Rectal smooth muscle tissue (tissue), 1 donor: ENCODE measurements at regions not wholly inside any gene's neighbourhood (a gene's known extent, or its start where the extent isn't known, plus 50 kb on each side); places are given as distances from the start of the nearest gene placed in this dataset.

Experiments used
- H3K27ac ChIP-seq: one replicate; pipeline ENCODE4 v1.7.0; 2013; ENCODE audit warnings: low read depth, low read length, inconsistent platforms
- H3K27me3 ChIP-seq: one replicate; pipeline ENCODE4 v1.7.0; 2013; ENCODE audit warnings: low read length; ENCODE audit not compliant: control insufficient read depth, insufficient read depth
- H3K36me3 ChIP-seq: one replicate; pipeline ENCODE4 v1.7.0; 2013; ENCODE audit warnings: low read length; ENCODE audit not compliant: control insufficient read depth, insufficient read depth
- H3K4me1 ChIP-seq: one replicate; pipeline ENCODE4 v1.7.0; 2013; ENCODE audit warnings: low read length; ENCODE audit not compliant: control insufficient read depth, insufficient read depth
- H3K4me3 ChIP-seq: one replicate; pipeline ENCODE4 v1.7.0; 2013; ENCODE audit warnings: low read length
- H3K9ac ChIP-seq: one replicate; pipeline ENCODE4 v1.7.0; 2013; ENCODE audit warnings: low read length

DNA sequence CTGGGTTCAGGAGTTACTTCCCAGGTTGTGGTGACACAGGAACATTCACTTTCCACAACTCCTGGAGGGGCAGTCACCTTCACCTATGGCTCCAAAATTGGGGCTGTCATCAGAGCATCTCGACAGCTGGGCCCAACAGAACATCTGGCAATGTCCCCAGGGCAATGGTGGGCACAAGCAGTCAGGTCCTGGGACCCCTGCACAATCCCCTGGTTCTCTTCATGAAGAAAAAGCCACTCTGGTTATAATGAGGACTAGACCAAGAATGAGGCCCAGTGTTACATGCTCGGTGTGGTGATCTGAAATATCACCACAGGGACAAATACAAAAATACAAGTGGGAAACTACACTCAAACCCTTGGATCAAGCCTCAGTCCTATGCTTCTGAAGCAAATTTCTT lies 89.0 kb upstream of the VPREB1 start:
- H3K4me1 ChIP-seq: no peaks in the 10 kb centered on the region
- H3K27ac ChIP-seq: no peak overlapping the region
- H3K4me3 ChIP-seq: no peak overlapping the region
- H3K36me3 ChIP-seq: no peaks in the 10 kb centered on the region
- no peak overlapping the region for H3K9ac ChIP-seq
- H3K27me3 ChIP-seq: no peaks in the 10 kb centered on the region

DNA sequence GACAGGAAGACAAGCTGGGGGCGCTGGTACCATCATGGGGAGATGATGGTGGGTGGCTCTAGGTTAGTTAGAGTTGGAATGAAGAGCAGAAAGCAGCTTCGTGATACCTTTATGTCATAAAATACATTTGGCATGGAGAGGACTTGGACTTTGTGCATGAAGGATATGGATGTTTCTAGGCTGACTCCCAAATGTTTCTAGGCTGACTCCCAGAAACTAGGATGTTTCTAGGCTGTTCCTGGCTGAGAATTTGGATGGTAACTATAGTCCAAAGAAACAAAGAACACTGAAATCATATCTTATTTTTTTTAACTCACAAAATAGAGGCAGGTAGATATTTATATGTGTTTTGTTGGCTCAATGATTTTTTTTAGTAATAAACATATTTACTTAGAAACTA lies 89.4 kb upstream of the VPREB1 start:
- Histone ChIP-seq H3K4me1 (no peaks in the 10 kb centered on the region), H3K36me3 (no peaks in the 10 kb centered on the region), H3K27me3 (no peaks in the 10 kb centered on the region), H3K4me3 (no peak overlapping the region), H3K9ac (no peak overlapping the region), H3K27ac (no peak overlapping the region)

DNA sequence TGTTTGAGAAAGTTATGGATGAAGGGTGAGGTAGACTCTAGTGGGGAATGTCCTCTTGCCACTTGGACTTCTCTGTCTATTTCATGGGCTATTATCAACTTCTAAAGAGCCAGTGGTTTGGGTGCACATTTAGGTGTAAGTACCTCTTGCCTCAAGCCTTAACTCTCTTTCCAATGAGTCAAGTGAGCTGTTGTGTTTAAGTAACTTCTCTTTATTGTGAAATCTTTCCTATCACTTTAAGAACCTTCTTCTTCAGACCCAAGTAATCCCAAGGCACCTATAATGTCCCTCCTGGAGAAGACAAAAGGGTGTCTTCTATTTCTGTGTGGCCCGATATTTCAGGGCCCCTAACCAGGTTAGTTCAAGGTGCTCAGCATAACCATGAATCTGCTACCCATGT lies 90.5 kb upstream of the VPREB1 start:
- H3K36me3 ChIP-seq: no peaks in the 10 kb centered on the region
- no peak overlapping the region for H3K9ac ChIP-seq
- H3K27me3 ChIP-seq: no peaks in the 10 kb centered on the region
- no peak overlapping the region for H3K27ac ChIP-seq
- no peaks in the 10 kb centered on the region for H3K4me1 ChIP-seq
- no peak overlapping the region for H3K4me3 ChIP-seq

DNA sequence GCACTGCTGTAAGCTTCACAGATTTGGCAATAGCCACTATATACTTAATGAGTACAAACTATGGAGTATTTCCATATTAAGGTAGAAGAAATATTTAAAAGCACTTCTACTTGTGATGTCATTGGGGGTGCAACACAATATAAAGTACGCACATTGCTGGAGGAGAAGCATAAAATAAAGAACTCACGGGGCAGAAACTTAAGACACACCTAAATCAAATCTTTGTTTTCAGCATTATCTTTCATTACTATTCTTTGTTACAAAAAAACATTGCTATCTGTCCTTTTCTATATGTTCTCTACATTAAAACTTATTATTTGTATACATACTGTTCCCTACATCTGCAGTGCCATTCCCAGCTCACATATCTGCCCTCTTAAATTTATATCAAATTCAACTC lies 93.3 kb upstream of the VPREB1 start:
- Histone ChIP-seq H3K9ac (no peak overlapping the region), H3K4me3 (no peak overlapping the region), H3K36me3 (no peaks in the 10 kb centered on the region), H3K27me3 (no peaks in the 10 kb centered on the region), H3K4me1 (no peaks in the 10 kb centered on the region), H3K27ac (no peak overlapping the region)

DNA sequence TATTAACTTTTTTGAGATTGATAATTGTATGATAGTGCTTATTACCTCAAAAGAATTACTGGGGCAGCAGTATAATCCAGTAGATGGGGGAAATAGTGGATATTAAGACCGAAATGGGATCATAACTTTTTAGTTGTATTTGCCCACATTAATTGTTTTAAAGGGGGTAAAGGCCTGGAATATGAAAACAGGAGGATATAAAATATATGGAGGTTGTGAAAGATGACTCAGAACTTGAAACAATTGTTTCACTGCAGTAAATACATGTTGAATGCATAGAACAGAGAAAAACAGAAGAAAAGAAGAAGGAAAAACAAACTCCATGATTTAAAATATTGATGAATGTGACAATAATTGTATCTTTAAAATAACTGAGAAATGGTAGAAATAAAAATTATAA lies 94.1 kb upstream of the VPREB1 start:
- Histone ChIP-seq H3K27me3 (no peaks in the 10 kb centered on the region), H3K36me3 (no peaks in the 10 kb centered on the region), H3K9ac (no peak overlapping the region), H3K4me1 (no peaks in the 10 kb centered on the region), H3K4me3 (no peak overlapping the region), H3K27ac (no peak overlapping the region)

DNA sequence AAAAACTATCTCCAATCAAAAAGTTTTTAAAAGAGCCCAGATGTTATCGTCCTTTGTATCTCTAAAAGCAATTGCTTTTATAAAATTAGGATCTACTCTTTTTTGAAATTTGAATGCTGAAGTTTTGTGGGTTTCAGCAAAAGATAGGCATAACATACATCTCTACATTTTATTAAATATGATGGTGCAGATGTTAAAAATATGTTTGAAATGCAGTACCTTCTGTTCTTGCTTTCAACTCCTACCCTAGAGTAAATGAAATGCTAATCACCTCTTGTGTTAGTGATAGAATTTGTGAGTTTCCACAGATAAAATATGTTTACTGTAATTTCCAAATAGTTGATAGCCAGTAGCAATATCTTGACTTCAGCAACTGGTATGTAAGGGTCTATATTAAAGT lies 95.7 kb upstream of the VPREB1 start:
- Histone ChIP-seq H3K9ac (no peak overlapping the region), H3K36me3 (no peaks in the 10 kb centered on the region), H3K27me3 (no peaks in the 10 kb centered on the region), H3K4me3 (no peak overlapping the region), H3K27ac (no peak overlapping the region), H3K4me1 (no peaks in the 10 kb centered on the region)

DNA sequence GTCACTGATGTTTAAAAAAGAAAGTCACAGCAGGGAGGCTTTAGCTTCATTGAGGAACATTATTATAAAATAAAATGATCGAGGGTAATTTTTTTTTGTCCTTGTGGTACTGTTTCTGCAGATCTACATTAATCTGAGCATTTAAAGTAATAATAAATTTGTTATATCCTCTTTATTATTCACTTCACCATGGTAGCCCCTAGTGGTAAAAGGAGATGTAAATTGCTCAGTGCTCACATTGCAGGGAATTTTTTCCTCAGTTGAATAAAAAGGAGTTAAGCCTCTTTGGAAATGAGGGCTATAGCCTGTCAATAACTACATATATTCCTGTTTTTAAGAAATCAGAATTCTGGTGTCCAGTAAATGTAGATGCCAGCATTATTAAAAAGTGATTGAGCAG lies 99.7 kb upstream of the VPREB1 start:
- Histone ChIP-seq H3K9ac (no peak overlapping the region), H3K27ac (no peak overlapping the region), H3K36me3 (no peaks in the 10 kb centered on the region), H3K4me3 (no peak overlapping the region), H3K27me3 (no peaks in the 10 kb centered on the region), H3K4me1 (no peaks in the 10 kb centered on the region)

DNA sequence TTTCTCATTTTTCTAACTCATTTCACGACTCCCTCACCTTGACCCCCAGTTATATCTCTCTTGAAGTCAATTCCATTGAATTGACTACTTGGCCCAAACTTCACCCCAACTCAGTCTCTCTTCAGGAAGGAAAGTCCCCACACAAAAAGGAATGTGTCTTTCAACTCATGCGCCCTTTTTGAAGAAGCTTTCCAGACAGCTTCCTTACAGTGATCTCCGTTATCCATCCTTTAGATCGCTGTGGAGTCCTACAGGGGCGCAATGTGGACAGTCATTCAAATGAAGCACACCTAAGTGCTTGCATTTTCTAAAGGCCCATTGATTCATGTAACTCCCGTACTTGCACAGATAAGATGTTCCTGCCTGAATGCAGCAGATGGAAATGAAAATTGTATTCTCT lies 101.1 kb upstream of the VPREB1 start:
- Histone ChIP-seq H3K4me1 (no peaks in the 10 kb centered on the region), H3K27ac (no peak overlapping the region), H3K9ac (no peak overlapping the region), H3K27me3 (no peaks in the 10 kb centered on the region), H3K36me3 (no peaks in the 10 kb centered on the region), H3K4me3 (no peak overlapping the region)

DNA sequence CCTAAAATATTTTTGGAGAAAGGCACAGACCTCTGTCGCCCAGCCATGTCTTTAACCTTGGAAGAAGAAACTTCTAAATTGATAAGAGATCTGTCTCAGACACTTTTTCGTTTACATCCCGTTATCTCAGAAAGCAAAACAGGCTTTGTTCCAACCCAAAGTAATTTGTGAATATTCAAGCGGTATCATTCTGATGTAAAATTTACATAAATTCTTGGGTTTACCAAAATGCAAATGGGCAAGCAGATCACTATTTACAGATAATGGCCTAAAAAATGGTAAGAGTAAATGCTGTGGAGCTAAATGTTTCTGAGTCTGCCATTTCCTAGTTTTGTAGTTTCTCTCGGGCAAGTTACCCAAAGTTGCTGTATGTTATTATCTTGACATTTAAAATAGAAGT lies 101.9 kb upstream of the VPREB1 start:
- Histone ChIP-seq H3K4me1 (no peaks in the 10 kb centered on the region), H3K9ac (no peak overlapping the region), H3K27ac (no peak overlapping the region), H3K27me3 (no peaks in the 10 kb centered on the region), H3K36me3 (no peaks in the 10 kb centered on the region), H3K4me3 (no peak overlapping the region)

DNA sequence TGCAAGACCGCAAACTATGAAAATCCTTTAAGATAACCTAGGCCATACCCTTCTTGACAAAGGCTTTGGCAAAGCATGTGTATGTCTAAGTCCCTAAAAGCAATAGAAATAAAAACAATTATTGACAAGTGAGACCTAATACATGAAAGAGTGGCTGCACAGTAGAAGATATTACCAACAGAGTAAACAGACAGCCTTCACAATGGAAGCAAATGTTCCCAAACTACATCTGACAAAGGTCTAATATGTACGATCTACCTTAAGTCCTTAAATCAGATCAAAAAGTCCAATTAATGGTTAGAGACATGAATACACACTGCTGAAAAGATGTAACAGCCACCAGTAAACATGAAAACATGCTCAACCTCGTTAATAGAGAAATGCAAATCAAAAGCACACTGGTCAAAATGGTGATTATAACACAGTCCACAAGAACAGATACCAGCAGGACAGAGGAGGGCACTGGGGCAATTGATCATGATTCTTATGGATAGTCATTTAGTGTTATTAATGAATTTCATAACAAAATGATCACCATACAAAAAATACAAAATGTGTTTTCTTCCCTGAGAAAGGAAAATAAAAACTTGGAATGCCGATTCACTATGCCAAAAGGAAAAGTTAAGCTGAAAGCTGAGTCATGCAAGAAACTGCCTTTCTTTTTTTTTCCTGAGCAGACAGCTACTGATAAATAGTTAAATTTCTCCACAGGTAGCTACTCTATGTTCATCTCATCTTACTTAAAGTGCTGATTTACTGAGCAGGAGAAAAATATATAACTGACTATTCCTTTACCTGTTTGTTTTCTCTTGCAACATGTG lies 102.6 kb upstream of the VPREB1 start:
- no peaks in the 10 kb centered on the region for H3K27me3 ChIP-seq
- H3K4me3 ChIP-seq: no peak overlapping the region
- H3K9ac ChIP-seq: no peak overlapping the region
- H3K4me1 ChIP-seq: no peaks in the 10 kb centered on the region
- H3K36me3 ChIP-seq: no peaks in the 10 kb centered on the region
- no peak overlapping the region for H3K27ac ChIP-seq

DNA sequence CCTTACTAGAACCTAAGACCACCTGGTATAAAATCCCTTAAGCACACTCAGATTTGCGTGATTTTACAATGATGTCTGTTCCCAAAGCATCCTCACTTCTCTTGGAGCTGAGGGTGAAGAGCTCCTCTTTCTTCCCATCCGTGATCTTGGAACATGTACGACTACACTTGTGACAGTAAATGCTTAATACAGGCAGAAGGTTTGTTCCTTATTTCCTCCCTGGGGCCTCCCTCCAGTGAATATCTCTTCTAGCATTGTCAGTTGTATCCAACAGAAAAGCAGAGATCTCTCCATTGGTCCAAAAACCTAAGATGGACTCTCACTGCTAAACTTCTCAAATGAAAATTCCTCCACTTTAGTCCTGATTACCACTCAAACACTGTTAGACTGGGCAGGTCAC lies 103.6 kb upstream of the VPREB1 start:
- Histone ChIP-seq H3K9ac (no peak overlapping the region), H3K4me1 (no peaks in the 10 kb centered on the region), H3K27ac (no peak overlapping the region), H3K36me3 (no peaks in the 10 kb centered on the region), H3K4me3 (no peak overlapping the region), H3K27me3 (no peaks in the 10 kb centered on the region)

DNA sequence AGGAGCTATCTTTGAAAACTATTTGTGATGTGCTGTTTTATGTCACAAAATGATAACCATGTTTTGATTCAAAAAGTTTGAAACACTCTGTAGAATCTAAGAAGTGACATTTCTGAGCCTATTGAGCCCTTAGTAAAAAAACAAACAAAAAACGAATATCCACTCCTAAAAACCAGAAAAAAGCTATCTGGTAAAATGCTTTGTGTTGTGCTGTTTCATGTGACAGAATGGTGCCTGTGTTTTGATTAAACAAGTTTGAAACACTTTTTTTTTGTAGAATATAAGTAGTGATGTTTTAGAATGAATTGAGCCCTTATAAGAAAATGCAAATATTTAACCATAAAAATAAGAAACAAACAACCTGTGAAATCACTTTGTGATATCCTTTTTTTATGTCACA lies 105.2 kb upstream of the VPREB1 start:
- no peaks in the 10 kb centered on the region for H3K4me1 ChIP-seq
- no peak overlapping the region for H3K27ac ChIP-seq
- no peak overlapping the region for H3K4me3 ChIP-seq
- H3K9ac ChIP-seq: no peak overlapping the region
- H3K27me3 ChIP-seq: no peaks in the 10 kb centered on the region
- H3K36me3 ChIP-seq: no peaks in the 10 kb centered on the region

DNA sequence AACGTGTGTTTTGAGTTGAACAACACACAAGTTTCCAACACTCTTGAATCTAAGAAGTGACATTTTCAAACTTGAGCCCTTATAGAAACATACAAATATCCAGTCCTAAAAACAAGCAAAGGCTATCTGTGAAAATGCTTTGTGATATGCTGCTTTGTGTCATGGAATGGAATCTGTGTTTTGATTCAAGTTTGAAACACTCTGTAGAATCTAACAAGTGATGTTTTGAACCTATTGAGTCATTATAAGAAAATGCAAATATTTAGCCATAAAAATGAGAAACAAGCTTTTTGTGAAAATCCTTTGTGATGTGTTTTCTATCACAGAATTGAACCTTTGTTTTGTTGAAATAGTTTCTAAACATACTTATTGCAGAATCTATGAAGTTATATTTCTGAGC lies 105.7 kb upstream of the VPREB1 start:
- Histone ChIP-seq H3K4me1 (no peaks in the 10 kb centered on the region), H3K27me3 (no peaks in the 10 kb centered on the region), H3K36me3 (no peaks in the 10 kb centered on the region), H3K9ac (no peak overlapping the region), H3K4me3 (no peak overlapping the region), H3K27ac (no peak overlapping the region)
